ENCODE measurements at regions not wholly inside any gene's neighbourhood (a gene's known extent, or its start where the extent isn't known, plus 50 kb on each side); places are given as distances from the start of the nearest gene placed in this dataset.

GRCh38 chr2:23158306-23158705 is 226.7 kb upstream of the KLHL29 start:
- Histone ChIP-seq H3K27ac (ENCODE audit: low read length) (no peak overlapping the region), H3K9me3 (ENCODE audit: control insufficient read depth, low read depth, low read length) (no peaks in the 10 kb centered on the region), H3K36me3 (ENCODE audit: control insufficient read depth, insufficient read depth, low read length) (no peaks in the 10 kb centered on the region), H3K4me3 (ENCODE audit: low read length) (no peak overlapping the region), H3K27me3 (ENCODE audit: control insufficient read depth, insufficient read depth, low read length) (no peaks in the 10 kb centered on the region), H3K4me1 (ENCODE audit: control insufficient read depth, insufficient read depth, low read length) (no peaks in the 10 kb centered on the region)
- WGBS (ENCODE audit: insufficient coverage, low lambda C conversion rate) = no CpG with 5 or more reads among the region's 2 CpGs
- DNase-seq = no peak

- no peak for DNase-seq
- H3K36me3 ChIP-seq (ENCODE audit: control insufficient read depth, insufficient read depth, low read length) = no peaks in the 10 kb centered on the region
- no peak overlapping the region for H3K4me3 ChIP-seq (ENCODE audit: low read length)
- H3K27me3 ChIP-seq (ENCODE audit: control insufficient read depth, insufficient read depth, low read length) = no peaks in the 10 kb centered on the region
- no peaks in the 10 kb centered on the region for H3K9me3 ChIP-seq (ENCODE audit: control insufficient read depth, low read depth, low read length)
- H3K27ac ChIP-seq (ENCODE audit: low read length) = no peak overlapping the region
- H3K4me1 ChIP-seq (ENCODE audit: control insufficient read depth, insufficient read depth, low read length) = no peaks in the 10 kb centered on the region
- 60% methylated on average over 1 of the region's 5 CpGs for WGBS (ENCODE audit: insufficient coverage, low lambda C conversion rate)
These were observed 225.1 kb upstream of the KLHL29 start for GRCh38 chr2:23159746-23160405.

GRCh38 chr2:23164173-23164572 is 220.8 kb upstream of the KLHL29 start:
- no CpG with 5 or more reads among the region's 2 CpGs for WGBS (ENCODE audit: insufficient coverage, low lambda C conversion rate)
- Histone ChIP-seq H3K27ac (ENCODE audit: low read length) (no peak overlapping the region), H3K27me3 (ENCODE audit: control insufficient read depth, insufficient read depth, low read length) (no peaks in the 10 kb centered on the region), H3K4me1 (ENCODE audit: control insufficient read depth, insufficient read depth, low read length) (no peaks in the 10 kb centered on the region), H3K9me3 (ENCODE audit: control insufficient read depth, low read depth, low read length) (no peaks in the 10 kb centered on the region), H3K4me3 (ENCODE audit: low read length) (no peak overlapping the region), H3K36me3 (ENCODE audit: control insufficient read depth, insufficient read depth, low read length) (no peaks in the 10 kb centered on the region)
- DNase-seq = no peak

DNA sequence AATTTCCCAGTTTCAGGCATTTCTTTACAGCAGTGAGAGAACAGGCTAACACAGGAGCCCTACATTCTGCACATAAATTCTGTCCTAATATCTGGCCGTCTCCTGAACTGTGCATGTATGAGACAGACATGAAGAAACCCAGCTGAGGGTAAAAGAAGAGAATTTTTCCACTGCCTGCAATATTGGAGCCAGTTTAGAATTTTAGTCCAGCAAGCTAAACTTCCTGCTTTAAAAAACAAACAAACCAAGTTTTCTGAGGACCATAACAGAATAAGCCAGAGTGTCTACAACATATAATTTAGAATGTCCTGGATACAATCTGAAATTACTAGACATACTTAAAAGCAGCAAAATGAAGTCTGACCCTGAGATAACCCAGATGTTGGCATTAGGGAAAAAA is 215.1 kb upstream of the KLHL29 start:
- H3K4me3 ChIP-seq (ENCODE audit: low read length) = no peak overlapping the region
- no peaks in the 10 kb centered on the region for H3K36me3 ChIP-seq (ENCODE audit: control insufficient read depth, insufficient read depth, low read length)
- no peaks in the 10 kb centered on the region for H3K4me1 ChIP-seq (ENCODE audit: control insufficient read depth, insufficient read depth, low read length)
- no CpG with 5 or more reads among the region's 1 CpG for WGBS (ENCODE audit: insufficient coverage, low lambda C conversion rate)
- H3K27me3 ChIP-seq (ENCODE audit: control insufficient read depth, insufficient read depth, low read length) = no peaks in the 10 kb centered on the region
- no peak for DNase-seq
- H3K27ac ChIP-seq (ENCODE audit: low read length) = no peak overlapping the region
- H3K9me3 ChIP-seq (ENCODE audit: control insufficient read depth, low read depth, low read length) = no peaks in the 10 kb centered on the region

GRCh38 chr2:23171108-23171507 is 213.9 kb upstream of the KLHL29 start:
- Histone ChIP-seq H3K27me3 (ENCODE audit: control insufficient read depth, insufficient read depth, low read length) (no peaks in the 10 kb centered on the region), H3K4me3 (ENCODE audit: low read length) (no peak overlapping the region), H3K9me3 (ENCODE audit: control insufficient read depth, low read depth, low read length) (no peaks in the 10 kb centered on the region), H3K27ac (ENCODE audit: low read length) (no peak overlapping the region), H3K4me1 (ENCODE audit: control insufficient read depth, insufficient read depth, low read length) (no peaks in the 10 kb centered on the region), H3K36me3 (ENCODE audit: control insufficient read depth, insufficient read depth, low read length) (no peaks in the 10 kb centered on the region)
- DNase-seq = no peak

- Histone ChIP-seq H3K27ac (ENCODE audit: low read length) (no peak overlapping the region), H3K4me3 (ENCODE audit: low read length) (no peak overlapping the region), H3K36me3 (ENCODE audit: control insufficient read depth, insufficient read depth, low read length) (no peaks in the 10 kb centered on the region), H3K4me1 (ENCODE audit: control insufficient read depth, insufficient read depth, low read length) (no peaks in the 10 kb centered on the region), H3K9me3 (ENCODE audit: control insufficient read depth, low read depth, low read length) (no peaks in the 10 kb centered on the region), H3K27me3 (ENCODE audit: control insufficient read depth, insufficient read depth, low read length) (no peaks in the 10 kb centered on the region)
- DNase-seq = no peak
- WGBS (ENCODE audit: insufficient coverage, low lambda C conversion rate) = 94% methylated on average over 2 of the region's 2 CpGs
These were observed 206.6 kb upstream of the KLHL29 start for GRCh38 chr2:23178396-23178795.

- H3K4me1 ChIP-seq (ENCODE audit: control insufficient read depth, insufficient read depth, low read length) = no peaks in the 10 kb centered on the region
- no peak overlapping the region for H3K27ac ChIP-seq (ENCODE audit: low read length)
- H3K9me3 ChIP-seq (ENCODE audit: control insufficient read depth, low read depth, low read length) = no peaks in the 10 kb centered on the region
- no peak for DNase-seq
- no peaks in the 10 kb centered on the region for H3K27me3 ChIP-seq (ENCODE audit: control insufficient read depth, insufficient read depth, low read length)
- no peaks in the 10 kb centered on the region for H3K36me3 ChIP-seq (ENCODE audit: control insufficient read depth, insufficient read depth, low read length)
- no peak overlapping the region for H3K4me3 ChIP-seq (ENCODE audit: low read length)
- WGBS (ENCODE audit: insufficient coverage, low lambda C conversion rate) = 96% methylated on average over 3 of the region's 4 CpGs
These were observed 201.2 kb upstream of the KLHL29 start for GRCh38 chr2:23183733-23184132.

DNA sequence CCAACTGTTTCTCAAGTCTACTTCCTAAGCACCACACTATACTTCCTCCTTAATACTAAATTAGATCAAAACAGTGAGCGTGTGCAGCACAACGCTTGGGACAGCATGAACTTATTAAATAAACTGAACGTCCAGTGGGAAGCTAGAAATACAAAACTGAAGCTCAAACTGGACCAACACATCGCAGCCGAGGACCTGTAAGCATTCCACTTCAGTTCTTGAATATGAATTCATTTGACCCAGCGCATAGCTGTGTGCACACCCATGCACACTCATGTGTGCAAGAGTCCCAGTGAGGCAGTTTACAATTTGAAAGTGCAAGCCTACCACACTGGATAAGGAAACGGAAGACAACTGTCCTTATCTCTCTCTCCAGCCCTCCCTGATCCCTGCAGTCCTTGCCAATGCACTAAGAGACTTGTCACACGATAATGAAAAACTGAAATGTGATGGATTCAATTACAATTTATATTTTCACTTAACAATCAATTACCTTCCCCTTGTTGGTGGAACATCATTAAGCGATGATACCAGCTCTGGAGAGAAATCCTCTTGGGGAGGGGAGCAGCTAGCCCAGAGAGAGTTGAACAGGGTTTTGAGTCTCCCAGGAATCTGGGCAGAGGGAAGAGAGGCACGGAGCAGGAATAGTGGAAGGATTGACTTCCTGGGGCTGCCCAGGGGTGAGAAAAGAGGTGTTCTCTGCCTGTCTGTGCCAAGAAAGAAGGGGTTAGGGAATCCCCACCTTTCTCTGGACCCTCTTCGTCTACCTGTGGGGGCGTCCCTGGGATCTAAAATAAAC is 186.5 kb upstream of the KLHL29 start:
- no CpG with 5 or more reads among the region's 12 CpGs for WGBS (ENCODE audit: insufficient coverage, low lambda C conversion rate)
- H3K9me3 ChIP-seq (ENCODE audit: control insufficient read depth, low read depth, low read length) = no peaks in the 10 kb centered on the region
- H3K4me3 ChIP-seq (ENCODE audit: low read length) = no peak overlapping the region
- H3K27ac ChIP-seq (ENCODE audit: low read length) = no peak overlapping the region
- H3K4me1 ChIP-seq (ENCODE audit: control insufficient read depth, insufficient read depth, low read length) = no peaks in the 10 kb centered on the region
- no peaks in the 10 kb centered on the region for H3K36me3 ChIP-seq (ENCODE audit: control insufficient read depth, insufficient read depth, low read length)
- no peaks in the 10 kb centered on the region for H3K27me3 ChIP-seq (ENCODE audit: control insufficient read depth, insufficient read depth, low read length)
- DNase-seq = no peak

GRCh38 chr2:23199115-23199918 is 185.7 kb upstream of the KLHL29 start:
- Histone ChIP-seq H3K4me1 (ENCODE audit: control insufficient read depth, insufficient read depth, low read length) (no peaks in the 10 kb centered on the region), H3K27ac (ENCODE audit: low read length) (no peak overlapping the region), H3K9me3 (ENCODE audit: control insufficient read depth, low read depth, low read length) (no peaks in the 10 kb centered on the region), H3K36me3 (ENCODE audit: control insufficient read depth, insufficient read depth, low read length) (no peaks in the 10 kb centered on the region), H3K27me3 (ENCODE audit: control insufficient read depth, insufficient read depth, low read length) (no peaks in the 10 kb centered on the region), H3K4me3 (ENCODE audit: low read length) (no peak overlapping the region)
- no peak for DNase-seq
- WGBS (ENCODE audit: insufficient coverage, low lambda C conversion rate) = 92% methylated on average over 2 of the region's 7 CpGs

DNA sequence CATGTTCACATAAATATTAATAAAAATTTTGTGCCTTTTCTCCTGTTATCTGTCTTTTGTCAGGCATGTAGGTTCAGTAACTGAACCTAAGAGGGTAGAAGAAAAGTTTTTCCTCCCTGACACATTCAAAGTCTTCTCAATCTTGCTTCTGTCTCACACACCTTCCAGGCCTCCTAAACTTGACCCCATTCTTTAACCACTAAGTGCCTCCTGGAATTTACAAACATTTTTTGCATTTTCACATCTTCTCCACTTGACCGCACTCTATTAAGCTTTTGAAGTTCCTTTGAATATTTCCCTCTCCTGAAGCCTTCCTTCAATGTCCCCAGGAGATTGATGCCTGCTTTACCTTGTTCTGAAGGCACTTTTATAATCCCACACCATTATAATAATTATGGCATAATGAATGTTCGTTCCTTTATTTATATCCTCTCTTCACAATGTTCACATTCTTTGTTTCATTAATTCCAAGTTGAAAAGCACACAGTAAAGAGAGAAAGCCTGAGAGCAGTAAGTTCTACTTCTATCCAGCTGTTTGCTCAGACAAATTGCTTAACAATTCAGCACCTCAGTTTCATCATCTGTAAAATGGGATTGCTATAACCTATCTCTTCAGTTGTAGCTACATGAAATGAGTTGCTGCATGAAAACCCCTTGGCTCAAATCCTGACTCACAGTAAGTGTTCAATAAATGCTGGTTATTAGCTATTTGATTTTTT is 184.8 kb upstream of the KLHL29 start:
- WGBS (ENCODE audit: insufficient coverage, low lambda C conversion rate) = 100% methylated on average over 1 of the region's 2 CpGs
- H3K4me1 ChIP-seq (ENCODE audit: control insufficient read depth, insufficient read depth, low read length) = no peaks in the 10 kb centered on the region
- H3K27me3 ChIP-seq (ENCODE audit: control insufficient read depth, insufficient read depth, low read length) = no peaks in the 10 kb centered on the region
- no peaks in the 10 kb centered on the region for H3K36me3 ChIP-seq (ENCODE audit: control insufficient read depth, insufficient read depth, low read length)
- H3K9me3 ChIP-seq (ENCODE audit: control insufficient read depth, low read depth, low read length) = no peaks in the 10 kb centered on the region
- no peak overlapping the region for H3K4me3 ChIP-seq (ENCODE audit: low read length)
- H3K27ac ChIP-seq (ENCODE audit: low read length) = no peak overlapping the region
- no peak for DNase-seq
